ENCODE measurements at regions not wholly inside any gene's neighbourhood (a gene's known extent, or its start where the extent isn't known, plus 50 kb on each side); places are given as distances from the start of the nearest gene placed in this dataset.

GRCh38 chrX:15191830-15192229 lies 78.1 kb downstream of the ASB9 start:
- DNase-seq: no peak

GRCh38 chrX:15188039-15188438 lies 81.8 kb downstream of the ASB9 start:
- no peak for DNase-seq

- no peak for DNase-seq
Observed at GRCh38 chrX:15177316-15177715, 92.6 kb downstream of the ASB9 start.

GRCh38 chrX:15173411-15173810 lies 96.5 kb downstream of the ASB9 start:
- DNase-seq: no peak

- no peak for DNase-seq
Observed at GRCh38 chrX:15170927-15171326, 99.0 kb downstream of the ASB9 start.

- no peak for DNase-seq
Observed at GRCh38 chrX:15167826-15168225, 102.1 kb downstream of the ASB9 start.

GRCh38 chrX:15165832-15166231 lies 104.1 kb downstream of the ASB9 start:
- no peak for DNase-seq

GRCh38 chrX:15163131-15163530 lies 106.8 kb downstream of the ASB9 start:
- DNase-seq: no peak

GRCh38 chrX:15160558-15161095 lies 109.3 kb downstream of the ASB9 start:
- DNase-seq: no peak

- peak; percentile 6 for DNase-seq
Observed at GRCh38 chrX:15158736-15159406, 111.0 kb downstream of the ASB9 start.

GRCh38 chrX:15158350-15158735 lies 111.5 kb downstream of the ASB9 start:
- DNase-seq: no peak

- no peak for DNase-seq
Observed at GRCh38 chrX:15157624-15158023, 112.3 kb downstream of the ASB9 start.

GRCh38 chrX:15151267-15152186 lies 118.4 kb downstream of the ASB9 start:
- DNase-seq: peak; percentile 8

- DNase-seq: no peak
Observed at GRCh38 chrX:15150586-15150985, 119.3 kb downstream of the ASB9 start.

- peak; percentile 7 for DNase-seq
Observed at GRCh38 chrX:15146515-15146914, 123.4 kb downstream of the ASB9 start.

- no peak for DNase-seq
Observed at GRCh38 chrX:15143825-15144121, 126.1 kb downstream of the ASB9 start.

GRCh38 chrX:15143050-15143824 lies 126.6 kb downstream of the ASB9 start:
- peak; percentile 53 for DNase-seq

GRCh38 chrX:15142084-15142715 lies 127.7 kb downstream of the ASB9 start:
- no peak for DNase-seq

GRCh38 chrX:15136795-15137194 lies 133.1 kb downstream of the ASB9 start:
- DNase-seq: no peak

GRCh38 chrX:15129412-15129811 lies 140.5 kb downstream of the ASB9 start:
- DNase-seq: no peak

GRCh38 chrX:15128861-15129260 lies 141.0 kb downstream of the ASB9 start:
- no peak for DNase-seq

GRCh38 chrX:15127010-15127409 lies 142.9 kb downstream of the ASB9 start:
- no peak for DNase-seq

- no peak for DNase-seq
Observed at GRCh38 chrX:15116900-15117299, 153.0 kb downstream of the ASB9 start.
